ENCODE measurements at regions not wholly inside any gene's neighbourhood (a gene's known extent, or its start where the extent isn't known, plus 50 kb on each side); places are given as distances from the start of the nearest gene placed in this dataset.

DNA sequence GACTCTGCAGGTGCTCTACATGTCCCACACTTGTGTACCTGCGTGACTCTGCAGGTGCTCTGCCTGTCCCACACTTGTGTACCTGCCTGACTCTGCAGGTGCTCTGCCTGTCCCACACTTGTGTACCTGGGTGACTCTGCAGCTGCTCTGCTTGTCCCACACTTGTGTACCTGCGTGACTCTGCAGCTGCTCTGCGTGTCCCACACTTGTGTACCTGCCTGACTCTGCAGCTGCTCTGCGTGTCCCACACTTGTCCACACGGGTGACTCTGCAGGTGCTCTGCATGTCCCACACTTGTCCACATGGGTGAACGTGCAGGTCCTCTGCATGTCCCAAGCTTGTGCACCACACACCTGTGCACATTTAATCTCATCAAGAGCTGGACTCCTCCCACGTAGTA, 576.7 kb upstream of the SALL3 start:
- H3K9me3 ChIP-seq: no peaks in the 10 kb centered on the region
- H3K4me1 ChIP-seq (ENCODE audit: control insufficient read depth in 1 of 2, low read depth in 2 of 2): no peaks in the 10 kb centered on the region
- ATAC-seq (ENCODE audit: insufficient number of reproducible peaks, low FRiP score, low read depth) (no peak), DNase-seq (ENCODE audit: low spot score) (no peak)
- H3K36me3 ChIP-seq: no peaks in the 10 kb centered on the region
- H3K27me3 ChIP-seq (replicated peaks; ENCODE audit: insufficient read depth): no peaks in the 10 kb centered on the region
- H3K4me3 ChIP-seq: no peak overlapping the region
- no peak overlapping the region for H3K27ac ChIP-seq
- TF ChIP-seq, protein P1, sequence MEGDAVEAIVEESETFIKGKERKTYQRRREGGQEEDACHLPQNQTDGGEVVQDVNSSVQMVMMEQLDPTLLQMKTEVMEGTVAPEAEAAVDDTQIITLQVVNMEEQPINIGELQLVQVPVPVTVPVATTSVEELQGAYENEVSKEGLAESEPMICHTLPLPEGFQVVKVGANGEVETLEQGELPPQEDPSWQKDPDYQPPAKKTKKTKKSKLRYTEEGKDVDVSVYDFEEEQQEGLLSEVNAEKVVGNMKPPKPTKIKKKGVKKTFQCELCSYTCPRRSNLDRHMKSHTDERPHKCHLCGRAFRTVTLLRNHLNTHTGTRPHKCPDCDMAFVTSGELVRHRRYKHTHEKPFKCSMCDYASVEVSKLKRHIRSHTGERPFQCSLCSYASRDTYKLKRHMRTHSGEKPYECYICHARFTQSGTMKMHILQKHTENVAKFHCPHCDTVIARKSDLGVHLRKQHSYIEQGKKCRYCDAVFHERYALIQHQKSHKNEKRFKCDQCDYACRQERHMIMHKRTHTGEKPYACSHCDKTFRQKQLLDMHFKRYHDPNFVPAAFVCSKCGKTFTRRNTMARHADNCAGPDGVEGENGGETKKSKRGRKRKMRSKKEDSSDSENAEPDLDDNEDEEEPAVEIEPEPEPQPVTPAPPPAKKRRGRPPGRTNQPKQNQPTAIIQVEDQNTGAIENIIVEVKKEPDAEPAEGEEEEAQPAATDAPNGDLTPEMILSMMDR (IDR thresholded peaks at IDR 0.05): no peak

DNA sequence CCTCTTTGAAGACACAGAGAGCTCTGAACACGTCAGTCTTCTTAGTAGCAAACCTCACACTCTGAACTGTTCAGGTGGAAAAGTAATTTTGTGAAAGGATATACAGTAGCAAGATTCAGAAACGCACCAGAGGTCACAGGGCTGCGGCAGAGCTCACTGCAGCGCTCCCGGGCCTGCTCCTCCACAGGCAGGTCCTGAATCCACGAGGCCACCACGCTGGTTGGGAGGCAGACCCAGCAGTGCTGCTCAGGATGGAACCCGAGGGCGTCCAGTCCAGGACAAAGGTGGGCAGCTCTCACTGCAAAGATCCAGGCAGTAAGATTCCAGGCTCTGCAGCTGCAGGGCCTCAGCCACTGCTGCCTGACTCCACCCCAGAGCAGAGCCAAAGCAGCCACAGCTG, 576.2 kb upstream of the SALL3 start:
- TF ChIP-seq, protein P1 (IDR thresholded peaks at IDR 0.05): no peak
- Histone ChIP-seq H3K36me3 (no peaks in the 10 kb centered on the region), H3K27me3 (replicated peaks; ENCODE audit: insufficient read depth) (no peaks in the 10 kb centered on the region), H3K27ac (no peak overlapping the region), H3K4me3 (no peak overlapping the region), H3K9me3 (no peaks in the 10 kb centered on the region), H3K4me1 (ENCODE audit: control insufficient read depth in 1 of 2, low read depth in 2 of 2) (no peaks in the 10 kb centered on the region)
- ATAC-seq (ENCODE audit: insufficient number of reproducible peaks, low FRiP score, low read depth) (no peak), DNase-seq (ENCODE audit: low spot score) (no peak)

DNA sequence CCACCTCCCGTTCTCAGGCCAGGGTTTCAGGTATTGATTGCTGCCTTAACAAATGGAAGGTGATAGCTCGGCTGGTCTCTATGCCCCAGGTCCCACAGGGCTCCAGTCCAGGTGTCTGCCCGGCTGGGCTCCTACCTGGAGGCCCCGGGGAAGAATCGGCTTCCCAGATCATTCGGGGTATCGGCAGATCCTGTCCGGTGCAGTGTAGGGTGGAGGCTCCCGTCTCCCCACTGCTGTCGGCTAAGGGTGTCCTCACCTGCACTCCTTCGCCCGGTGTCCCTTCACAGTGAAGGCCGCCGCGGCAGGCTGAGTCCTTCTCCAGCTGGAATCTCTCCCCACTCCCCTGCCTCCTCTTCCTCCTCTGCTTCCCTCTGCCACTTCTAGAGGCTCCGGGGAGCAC, 573.9 kb upstream of the SALL3 start:
- Histone ChIP-seq H3K4me3 (no peak overlapping the region), H3K9me3 (no peaks in the 10 kb centered on the region), H3K36me3 (no peaks in the 10 kb centered on the region), H3K27ac (no peak overlapping the region), H3K27me3 (replicated peaks; ENCODE audit: insufficient read depth) (no peaks in the 10 kb centered on the region), H3K4me1 (ENCODE audit: control insufficient read depth in 1 of 2, low read depth in 2 of 2) (no peaks in the 10 kb centered on the region)
- no peak for ATAC-seq (ENCODE audit: insufficient number of reproducible peaks, low FRiP score, low read depth)
- TF ChIP-seq, protein P1 (IDR thresholded peaks at IDR 0.05): no peak
- DNase-seq (ENCODE audit: low spot score): no peak

DNA sequence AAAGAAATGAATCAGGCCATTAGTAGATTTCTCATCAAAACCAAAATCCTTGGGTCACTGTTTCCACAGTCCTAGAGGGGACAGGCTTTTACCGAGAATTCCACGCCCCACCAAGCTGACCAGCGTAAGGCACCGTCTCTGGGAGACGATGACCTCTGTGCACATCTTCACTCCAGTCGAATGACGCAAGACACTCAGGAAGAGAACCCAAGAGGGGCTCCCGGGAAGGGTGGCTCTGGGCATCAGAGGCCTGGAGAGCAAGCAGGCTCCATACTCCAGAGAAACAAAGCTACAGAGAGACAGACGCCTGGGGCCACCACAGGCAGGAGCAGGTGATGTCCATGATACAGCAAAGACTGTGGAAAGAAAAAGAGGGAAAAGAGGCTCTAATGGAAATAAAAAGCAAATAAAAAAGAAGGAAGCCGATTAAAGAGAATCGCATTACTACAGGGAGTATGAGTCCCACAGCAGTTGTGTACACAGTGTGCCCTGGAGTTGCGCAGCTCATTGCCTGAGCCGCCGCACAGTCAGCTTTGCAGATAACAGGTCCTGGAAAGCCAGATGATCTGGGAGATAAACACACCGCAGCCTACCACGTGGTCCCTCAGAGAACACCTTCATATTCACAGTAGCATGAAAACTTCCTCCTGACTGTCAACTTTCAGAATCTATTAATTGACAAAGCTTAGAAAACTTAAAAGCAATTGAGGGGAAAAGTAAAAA, 572.7 kb upstream of the SALL3 start:
- H3K27ac ChIP-seq: no peak overlapping the region
- TF ChIP-seq, protein P1 (IDR thresholded peaks at IDR 0.05): no peak
- no peak overlapping the region for H3K4me3 ChIP-seq
- ATAC-seq (ENCODE audit: insufficient number of reproducible peaks, low FRiP score, low read depth): no peak
- no peaks in the 10 kb centered on the region for H3K36me3 ChIP-seq
- no peaks in the 10 kb centered on the region for H3K9me3 ChIP-seq
- H3K27me3 ChIP-seq (replicated peaks; ENCODE audit: insufficient read depth): no peaks in the 10 kb centered on the region
- DNase-seq (ENCODE audit: low spot score): no peak
- H3K4me1 ChIP-seq (ENCODE audit: control insufficient read depth in 1 of 2, low read depth in 2 of 2): no peaks in the 10 kb centered on the region

DNA sequence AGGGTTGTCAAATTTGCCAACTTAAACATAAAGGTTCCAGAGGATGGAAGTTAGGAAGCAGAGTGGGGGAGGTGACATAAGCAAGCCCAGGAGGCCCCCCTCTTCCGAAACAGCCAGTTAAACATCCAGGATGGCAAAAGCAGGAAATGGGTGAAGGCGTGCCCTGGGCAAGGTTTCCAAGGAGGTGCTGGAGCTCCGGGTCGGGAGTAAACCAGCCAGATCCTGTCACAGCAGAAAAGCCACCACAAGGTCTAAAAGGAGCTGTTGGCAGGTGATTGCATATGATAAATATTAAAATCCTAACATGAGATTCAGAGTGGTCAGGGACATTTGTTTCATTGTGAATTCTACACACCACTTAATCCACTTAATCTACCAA, 572.2 kb upstream of the SALL3 start:
- TF ChIP-seq, protein P1 (IDR thresholded peaks at IDR 0.05): no peak
- no peak overlapping the region for H3K4me3 ChIP-seq
- ATAC-seq (ENCODE audit: insufficient number of reproducible peaks, low FRiP score, low read depth): no peak
- H3K27me3 ChIP-seq (replicated peaks; ENCODE audit: insufficient read depth): no peaks in the 10 kb centered on the region
- no peak for DNase-seq (ENCODE audit: low spot score)
- no peaks in the 10 kb centered on the region for H3K4me1 ChIP-seq (ENCODE audit: control insufficient read depth in 1 of 2, low read depth in 2 of 2)
- no peaks in the 10 kb centered on the region for H3K9me3 ChIP-seq
- no peak overlapping the region for H3K27ac ChIP-seq
- no peaks in the 10 kb centered on the region for H3K36me3 ChIP-seq
